ENCODE measurements at regions not wholly inside any gene's neighbourhood (a gene's known extent, or its start where the extent isn't known, plus 50 kb on each side); places are given as distances from the start of the nearest gene placed in this dataset.

- H3K9me3 ChIP-seq (ENCODE audit: control insufficient read depth, insufficient read depth, low read length), result no peaks in the 10 kb centered on the region; the same call in 1 of the 2 replicates
- TF ChIP-seq CTCF (IDR thresholded peaks at IDR 0.05; ENCODE audit: low read depth, low read length), result no peak
- H3K4me3 ChIP-seq (ENCODE audit: low read depth, low read length), result no peak overlapping the region
- no peak overlapping the region for H3K27ac ChIP-seq (ENCODE audit: low read depth, low read length)
- ChIA-PET CTCF (no interaction called here), POLR2A (no interaction called here)
- peaks cover 2% of the 10 kb centered on the region for H3K27me3 ChIP-seq (ENCODE audit: control insufficient read depth, insufficient read depth, low read length)
- no peak for DNase-seq (ENCODE audit: low read depth, low spot score)
These were observed 58.6 kb upstream of the HS6ST1 start for GRCh38 chr2:128377071-128377910.

- Histone ChIP-seq H3K9me3 (ENCODE audit: control insufficient read depth, insufficient read depth, low read length) (no peaks in the 10 kb centered on the region; the same call in 1 of the 2 replicates), H3K4me3 (ENCODE audit: low read depth, low read length) (no peak overlapping the region), H3K27me3 (ENCODE audit: control insufficient read depth, insufficient read depth, low read length) (peaks cover 2% of the 10 kb centered on the region), H3K27ac (ENCODE audit: low read depth, low read length) (peak overlapping the region; percentile 39)
- DNase-seq (ENCODE audit: low read depth, low spot score), result no peak
- ChIA-PET CTCF (interaction anchor here (1.0 kb wide), 1 partner anchor 9 kb away, joined by 3 read pairs; no protein-coding TSS in a partner anchor), POLR2A (interaction anchor here (0.8 to 1.4 kb wide), 4 partner anchors 9 to 49 kb away, joined by 3 to 5 read pairs (median 3); no protein-coding TSS in a partner anchor)
- no peak for TF ChIP-seq CTCF (IDR thresholded peaks at IDR 0.05; ENCODE audit: low read depth, low read length)
These were observed 59.8 kb upstream of the HS6ST1 start for GRCh38 chr2:128378231-128379020.

GRCh38 chr2:128379021-128380015 lies 60.6 kb upstream of the HS6ST1 start:
- H3K9me3 ChIP-seq (ENCODE audit: control insufficient read depth, insufficient read depth, low read length), result no peaks in the 10 kb centered on the region; the same call in 1 of the 2 replicates
- peak; percentile 24 for DNase-seq (ENCODE audit: low read depth, low spot score)
- ChIA-PET POLR2A (interaction anchor here (0.8 to 1.4 kb wide), 4 partner anchors 8 to 48 kb away, joined by 3 to 5 read pairs (median 3); no protein-coding TSS in a partner anchor), CTCF (interaction anchor here (1.0 kb wide), 1 partner anchor 8 kb away, joined by 3 read pairs; no protein-coding TSS in a partner anchor)
- H3K27ac ChIP-seq (ENCODE audit: low read depth, low read length), result peak overlapping the region; percentile 39
- peaks cover 2% of the 10 kb centered on the region for H3K27me3 ChIP-seq (ENCODE audit: control insufficient read depth, insufficient read depth, low read length)
- no peak overlapping the region for H3K4me3 ChIP-seq (ENCODE audit: low read depth, low read length)
- no peak for TF ChIP-seq CTCF (IDR thresholded peaks at IDR 0.05; ENCODE audit: low read depth, low read length)

- no peak for TF ChIP-seq CTCF (IDR thresholded peaks at IDR 0.05; ENCODE audit: low read depth, low read length)
- CTCF ChIA-PET, result no interaction called here
- POLR2A ChIA-PET, result no interaction called here
- H3K4me3 ChIP-seq (ENCODE audit: low read depth, low read length), result no peak overlapping the region
- peaks cover 5% of the 10 kb centered on the region; the same call in 1 of the 2 replicates for H3K9me3 ChIP-seq (ENCODE audit: control insufficient read depth, insufficient read depth, low read length)
- H3K27ac ChIP-seq (ENCODE audit: low read depth, low read length), result no peak overlapping the region
- peaks cover 2% of the 10 kb centered on the region for H3K27me3 ChIP-seq (ENCODE audit: control insufficient read depth, insufficient read depth, low read length)
- no peak for DNase-seq (ENCODE audit: low read depth, low spot score)
These were observed 61.6 kb upstream of the HS6ST1 start for GRCh38 chr2:128380061-128380889.

Measured in AG04450 (cell line).